ENCODE measurements at regions not wholly inside any gene's neighbourhood (a gene's known extent, or its start where the extent isn't known, plus 50 kb on each side); places are given as distances from the start of the nearest gene placed in this dataset.
A peak's percentile ranks its signal among the peaks of the same experiment; 100 is the strongest.

- DNase-seq, result no peak
Observed at GRCh38 chr7:25316366-25316765, 88.1 kb upstream of the NPVF start.

GRCh38 chr7:25318047-25318446 lies 89.8 kb upstream of the NPVF start:
- no peak for DNase-seq

- DNase-seq, result no peak
Observed at GRCh38 chr7:25319707-25320106, 91.4 kb upstream of the NPVF start.

- DNase-seq, result no peak
Observed at GRCh38 chr7:25320791-25321190, 92.5 kb upstream of the NPVF start.

GRCh38 chr7:25321424-25321823 lies 93.1 kb upstream of the NPVF start:
- no peak for DNase-seq

GRCh38 chr7:25322473-25322872 lies 94.2 kb upstream of the NPVF start:
- DNase-seq, result no peak

GRCh38 chr7:25325186-25325757 lies 97.0 kb upstream of the NPVF start:
- no peak for DNase-seq

- DNase-seq, result no peak
Observed at GRCh38 chr7:25326501-25327156, 98.3 kb upstream of the NPVF start.

GRCh38 chr7:25329815-25330214 lies 101.5 kb upstream of the NPVF start:
- no peak for DNase-seq

- DNase-seq, result no peak
Observed at GRCh38 chr7:25333296-25333928, 105.1 kb upstream of the NPVF start.

- DNase-seq, result no peak
Observed at GRCh38 chr7:25347360-25348066, 119.2 kb upstream of the NPVF start.

GRCh38 chr7:25348104-25348503 lies 119.8 kb upstream of the NPVF start:
- DNase-seq, result no peak

GRCh38 chr7:25349283-25350017 lies 121.2 kb upstream of the NPVF start:
- no peak for DNase-seq

- no peak for DNase-seq
Observed at GRCh38 chr7:25350041-25350440, 121.8 kb upstream of the NPVF start.

GRCh38 chr7:25351761-25352160 lies 123.5 kb upstream of the NPVF start:
- DNase-seq, result no peak

GRCh38 chr7:25353196-25353595 lies 124.9 kb upstream of the NPVF start:
- DNase-seq, result no peak

- peak; percentile 3 for DNase-seq
Observed at GRCh38 chr7:25353732-25354131, 125.4 kb upstream of the NPVF start.

GRCh38 chr7:25356534-25357151 lies 128.4 kb upstream of the NPVF start:
- no peak for DNase-seq

- peak; percentile 22 for DNase-seq
Observed at GRCh38 chr7:25358926-25359325, 130.6 kb upstream of the NPVF start.

GRCh38 chr7:25359471-25360059 lies 131.3 kb upstream of the NPVF start:
- peak; percentile 18 for DNase-seq

- DNase-seq, result no peak
Observed at GRCh38 chr7:25360451-25360850, 132.2 kb upstream of the NPVF start.

GRCh38 chr7:25361387-25361786 lies 133.1 kb upstream of the NPVF start:
- DNase-seq, result no peak

All from fibroblast of skin of right quadriceps (primary cell).